ENCODE measurements at regions not wholly inside any gene's neighbourhood (a gene's known extent, or its start where the extent isn't known, plus 50 kb on each side); places are given as distances from the start of the nearest gene placed in this dataset.
"Not testable (repeated sequence)": the region's sequence is repeated elsewhere in the genome, so short reads cannot be mapped to it uniquely, and the experiment has no call there.

DNA sequence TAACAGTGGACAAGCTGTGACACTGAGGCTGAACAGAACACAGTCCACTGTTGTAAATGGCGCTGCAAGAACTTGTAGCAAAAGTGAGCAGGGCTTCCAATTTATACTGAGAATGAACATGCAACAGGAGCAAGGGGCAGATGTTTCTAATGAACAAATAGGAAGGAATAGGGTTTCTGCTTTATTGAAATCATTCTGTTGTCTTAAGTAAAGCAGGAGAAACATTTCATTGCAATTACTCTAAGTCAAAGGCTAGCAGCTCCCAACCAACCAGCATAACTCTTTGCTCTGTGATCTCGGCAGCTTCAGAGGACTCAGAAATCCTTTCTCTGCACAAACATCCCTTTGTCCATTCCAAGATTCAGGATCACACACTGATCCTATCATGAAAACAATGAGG is 236.2 kb upstream of the PRSS58 start:
- no peak overlapping the region for H3K4me3 ChIP-seq (ENCODE audit: low read depth, low read length)
- no peak for DNase-seq (ENCODE audit: low read depth, low spot score)
- in situ Hi-C loops (cut with HindIII; ENCODE audit: low sequenced_read_pairs): no loop called here
- TF ChIP-seq, protein P1, sequence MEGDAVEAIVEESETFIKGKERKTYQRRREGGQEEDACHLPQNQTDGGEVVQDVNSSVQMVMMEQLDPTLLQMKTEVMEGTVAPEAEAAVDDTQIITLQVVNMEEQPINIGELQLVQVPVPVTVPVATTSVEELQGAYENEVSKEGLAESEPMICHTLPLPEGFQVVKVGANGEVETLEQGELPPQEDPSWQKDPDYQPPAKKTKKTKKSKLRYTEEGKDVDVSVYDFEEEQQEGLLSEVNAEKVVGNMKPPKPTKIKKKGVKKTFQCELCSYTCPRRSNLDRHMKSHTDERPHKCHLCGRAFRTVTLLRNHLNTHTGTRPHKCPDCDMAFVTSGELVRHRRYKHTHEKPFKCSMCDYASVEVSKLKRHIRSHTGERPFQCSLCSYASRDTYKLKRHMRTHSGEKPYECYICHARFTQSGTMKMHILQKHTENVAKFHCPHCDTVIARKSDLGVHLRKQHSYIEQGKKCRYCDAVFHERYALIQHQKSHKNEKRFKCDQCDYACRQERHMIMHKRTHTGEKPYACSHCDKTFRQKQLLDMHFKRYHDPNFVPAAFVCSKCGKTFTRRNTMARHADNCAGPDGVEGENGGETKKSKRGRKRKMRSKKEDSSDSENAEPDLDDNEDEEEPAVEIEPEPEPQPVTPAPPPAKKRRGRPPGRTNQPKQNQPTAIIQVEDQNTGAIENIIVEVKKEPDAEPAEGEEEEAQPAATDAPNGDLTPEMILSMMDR (IDR thresholded peaks at IDR 0.05; ENCODE audit: low read depth, low read length): no peak

DNA sequence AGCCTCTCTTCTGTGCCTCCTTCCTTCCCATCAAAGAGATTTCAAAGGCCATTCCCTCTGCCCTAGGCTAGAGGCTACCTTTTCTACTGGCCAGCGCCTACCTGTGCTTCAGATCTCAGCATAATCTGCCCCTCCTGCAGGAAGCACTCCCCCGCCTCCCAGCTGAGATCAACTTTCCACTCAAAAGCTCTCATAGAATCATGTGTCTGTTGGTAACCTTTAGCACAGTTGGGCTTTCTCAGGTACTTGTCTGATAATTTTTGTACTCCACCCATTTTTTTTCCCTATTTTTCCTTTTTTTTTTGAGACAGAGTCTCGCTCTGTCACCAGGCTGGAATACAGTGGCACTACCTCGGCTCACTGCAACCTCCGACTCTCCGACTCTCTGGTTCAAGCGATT is 231.0 kb upstream of the PRSS58 start:
- DNase-seq (ENCODE audit: low read depth, low spot score): no peak
- TF ChIP-seq, protein P1 (IDR thresholded peaks at IDR 0.05; ENCODE audit: low read depth, low read length): no peak
- in situ Hi-C loops (cut with HindIII; ENCODE audit: low sequenced_read_pairs): no loop called here
- H3K4me3 ChIP-seq (ENCODE audit: low read depth, low read length): no peak overlapping the region

DNA sequence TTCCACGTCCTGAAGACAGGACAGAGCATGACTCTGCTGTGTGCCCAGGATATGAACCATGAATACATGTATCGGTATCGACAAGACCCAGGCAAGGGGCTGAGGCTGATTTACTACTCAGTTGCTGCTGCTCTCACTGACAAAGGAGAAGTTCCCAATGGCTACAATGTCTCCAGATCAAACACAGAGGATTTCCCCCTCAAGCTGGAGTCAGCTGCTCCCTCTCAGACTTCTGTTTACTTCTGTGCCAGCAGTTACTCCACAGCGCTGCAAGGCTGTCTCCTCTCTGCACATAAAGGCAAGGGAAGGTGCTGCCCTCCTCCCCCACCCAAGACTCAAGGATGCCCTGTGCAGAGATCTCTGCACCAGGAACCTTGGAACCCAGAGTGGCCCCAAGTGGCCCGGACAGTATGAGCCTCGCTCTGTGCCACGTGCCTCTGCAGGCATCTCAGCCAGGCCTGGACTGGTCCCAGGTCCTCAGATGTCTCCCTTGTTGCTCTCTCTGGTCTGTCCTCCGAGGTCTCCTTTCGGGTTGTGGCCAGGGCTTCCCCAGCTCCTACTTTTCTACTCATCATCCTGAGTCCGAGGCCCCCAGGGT is 230.3 kb upstream of the PRSS58 start:
- TF ChIP-seq, protein P1 (IDR thresholded peaks at IDR 0.05; ENCODE audit: low read depth, low read length): no peak
- in situ Hi-C loops (cut with HindIII; ENCODE audit: low sequenced_read_pairs): no loop called here
- no peak overlapping the region for H3K4me3 ChIP-seq (ENCODE audit: low read depth, low read length)
- DNase-seq (ENCODE audit: low read depth, low spot score): no peak

DNA sequence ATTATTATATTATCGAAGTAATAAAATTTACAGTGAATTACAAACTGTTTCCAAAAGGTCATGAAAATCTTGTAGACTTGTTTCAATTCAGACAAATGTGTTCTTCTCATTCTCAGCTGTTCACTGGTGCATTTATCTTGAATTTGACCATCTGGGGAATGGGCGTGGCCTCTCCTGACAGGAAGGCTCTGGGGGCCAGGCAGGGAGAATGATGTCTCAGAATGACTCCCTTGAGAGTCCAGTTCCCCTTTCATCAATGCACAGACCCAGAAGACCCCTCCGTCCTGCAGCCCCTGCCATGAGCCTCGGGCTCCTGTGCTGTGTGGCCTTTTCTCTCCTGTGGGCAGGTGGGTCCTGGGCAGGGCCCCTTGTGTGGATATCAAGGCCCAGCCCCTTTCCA is 229.7 kb upstream of the PRSS58 start:
- H3K4me3 ChIP-seq (ENCODE audit: low read depth, low read length); DNase-seq (ENCODE audit: low read depth, low spot score); in situ Hi-C loops (cut with HindIII; ENCODE audit: low sequenced_read_pairs): not testable (repeated sequence)

DNA sequence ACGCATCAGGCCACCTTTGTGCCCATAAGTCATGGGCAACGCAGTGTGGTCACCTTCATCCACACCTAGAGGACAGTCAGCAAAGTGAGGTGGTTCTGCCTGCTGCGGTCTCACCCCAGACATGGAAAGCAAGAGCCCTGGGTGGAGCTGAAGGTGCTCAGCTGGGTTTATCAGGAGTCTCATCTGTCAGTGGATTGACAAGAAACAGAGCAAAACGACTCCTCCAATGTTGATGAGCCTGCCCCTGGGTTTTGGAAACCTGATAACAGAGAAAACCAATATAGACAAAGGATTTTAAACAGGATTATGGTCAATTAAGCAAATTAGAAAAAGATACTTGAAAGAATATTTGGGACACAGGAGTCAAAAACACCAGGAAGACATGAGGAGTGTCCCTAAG is 229.3 kb upstream of the PRSS58 start:
- no peak for DNase-seq (ENCODE audit: low read depth, low spot score)
- TF ChIP-seq, protein P1 (IDR thresholded peaks at IDR 0.05; ENCODE audit: low read depth, low read length): no peak
- no peak overlapping the region for H3K4me3 ChIP-seq (ENCODE audit: low read depth, low read length)
- in situ Hi-C loops (cut with HindIII; ENCODE audit: low sequenced_read_pairs): no loop called here

DNA sequence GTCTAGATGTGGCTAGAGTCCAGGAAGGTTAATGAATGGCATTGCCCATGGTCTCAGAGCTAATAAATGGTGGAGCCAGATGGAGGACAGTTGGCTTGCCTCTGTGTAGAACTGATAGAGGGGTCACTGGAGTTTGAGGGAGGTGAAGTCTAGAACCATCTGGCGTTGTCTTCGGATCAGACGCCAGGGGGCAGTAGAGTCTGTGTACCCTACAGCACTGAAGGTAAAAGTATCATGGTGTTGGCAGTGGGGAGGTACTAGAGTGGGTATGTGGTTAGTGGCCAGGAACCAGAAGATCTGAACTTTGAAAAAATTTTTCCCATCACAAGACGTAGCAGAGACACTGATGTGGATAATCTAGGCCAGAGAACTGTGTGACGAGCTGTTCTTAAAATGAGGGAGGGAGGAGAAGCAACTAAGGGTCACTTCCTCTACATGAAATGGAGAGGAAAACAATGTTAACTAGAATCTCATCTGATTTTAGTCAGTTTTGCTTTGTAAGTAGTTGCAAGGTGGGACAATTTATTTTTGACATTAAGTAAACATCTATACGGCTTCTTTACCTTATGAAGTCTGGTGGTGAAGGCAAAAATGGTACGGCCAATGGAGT is 227.9 kb upstream of the PRSS58 start:
- in situ Hi-C loops (cut with HindIII; ENCODE audit: low sequenced_read_pairs): no loop called here
- TF ChIP-seq, protein P1 (IDR thresholded peaks at IDR 0.05; ENCODE audit: low read depth, low read length): peak; percentile 62
- no peak for DNase-seq (ENCODE audit: low read depth, low spot score)
- no peak overlapping the region for H3K4me3 ChIP-seq (ENCODE audit: low read depth, low read length)

DNA sequence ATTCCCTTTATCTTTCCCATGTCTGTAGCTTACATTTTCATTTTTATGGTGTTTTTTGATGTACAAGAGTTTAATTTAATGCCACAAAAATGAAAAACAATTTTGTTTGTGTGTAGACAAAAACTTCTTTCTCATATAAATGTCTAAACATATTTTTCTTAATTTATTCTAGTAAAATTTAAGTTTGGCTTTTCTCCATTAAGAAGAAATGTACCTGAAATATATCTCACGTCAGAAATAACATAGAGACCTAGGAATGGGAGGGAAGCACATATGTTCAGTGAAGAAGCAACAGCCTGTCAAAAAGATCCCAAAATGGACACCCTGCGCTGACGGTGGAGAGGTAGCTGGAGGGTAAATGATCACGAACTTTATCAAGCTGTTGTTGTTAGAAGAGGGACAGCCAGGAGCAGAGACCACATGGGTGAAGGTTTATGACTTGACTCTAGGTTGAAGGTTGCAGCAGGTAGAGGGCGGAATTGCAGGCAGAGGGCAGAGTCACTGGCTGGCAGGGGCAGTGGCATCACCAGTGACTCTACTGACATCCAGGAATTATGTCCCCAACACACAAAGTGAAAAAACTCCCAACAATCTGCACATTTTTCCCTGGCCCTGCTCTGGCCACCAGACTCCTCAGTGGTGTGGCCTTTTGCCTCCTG is 225.9 kb upstream of the PRSS58 start:
- TF ChIP-seq, protein P1 (IDR thresholded peaks at IDR 0.05; ENCODE audit: low read depth, low read length): no peak
- H3K4me3 ChIP-seq (ENCODE audit: low read depth, low read length): no peak overlapping the region
- in situ Hi-C loops (cut with HindIII; ENCODE audit: low sequenced_read_pairs): no loop called here
- DNase-seq (ENCODE audit: low read depth, low spot score): no peak
